Panc1 (cell line): ENCODE measurements at regions not wholly inside any gene's neighbourhood (a gene's known extent, or its start where the extent isn't known, plus 50 kb on each side); places are given as distances from the start of the nearest gene placed in this dataset.

ENCODE experiments used
- ATAC-seq: fragments of 200-7000 bp; cut with Tn5 transposase; 2 replicates; pipeline ENCODE4 v1.9.1; 2020; ENCODE audit warnings: mild to moderate bottlenecking, moderate library complexity
- BruUV-seq: library from RNA; stranded (reverse); fragments of 400-500 nt; replicated peaks from 2 replicates; lab custom pipeline; 2021; lab: Mats Ljungman, UMichigan
- CTCF ChIA-PET: fragments of 300-600 bp; sonication (Branson Sonifier 250); formaldehyde crosslinking; loops from one replicate; lab custom pipeline; 2022; ENCODE audit warnings: antibody characterized with exemption; lab: Charles Lee
- POLR2A ChIA-PET: fragments of 300-600 bp; sonication (Branson Sonifier 250); formaldehyde crosslinking; loops from one replicate; lab custom pipeline; 2022; ENCODE audit warnings: antibody characterized with exemption; lab: Charles Lee
- DNase-seq: peaks from one replicate; pipeline ENCODE4 v3.0.0-alpha.2; 2010; ENCODE audit warnings: low read depth, low spot score
- H3K27ac ChIP-seq: 2 replicates; pipeline ENCODE4 v1.5.1; 2011; ENCODE audit warnings: mild to moderate bottlenecking, low read length, inconsistent platforms
- H3K27me3 ChIP-seq: fragments of 200-500 bp; sonication (Bioruptor generic); 2 replicates; pipeline ENCODE4 v1.6.0; 2014; ENCODE audit warnings: low read length, inconsistent platforms; ENCODE audit not compliant: control insufficient read depth, insufficient read depth
- H3K36me3 ChIP-seq: fragments of 200-500 bp; sonication (Bioruptor generic); 2 replicates; pipeline ENCODE4 v1.5.1; 2014; ENCODE audit warnings: inconsistent platforms, mild to moderate bottlenecking, low read length, moderate library complexity; ENCODE audit not compliant: control insufficient read depth, insufficient read depth
- H3K4me1 ChIP-seq: 2 replicates; pipeline ENCODE4 v1.5.1; 2011; ENCODE audit warnings: inconsistent platforms, mild to moderate bottlenecking, low read length, moderate library complexity; ENCODE audit not compliant: control insufficient read depth, insufficient read depth
- H3K4me3 ChIP-seq, 2 experiments: 2 replicates each; pipeline ENCODE4 v1.5.1; 2011 to 2012; ENCODE audit warnings: low read depth in 2 of 2, low read length in 2 of 2, mild to moderate bottlenecking in 2 of 2, inconsistent platforms in 1 of 2, moderate library complexity in 1 of 2
- H3K9me3 ChIP-seq: fragments of 200-500 bp; sonication (Bioruptor generic); 2 replicates; pipeline ENCODE4 v1.5.1; 2014; ENCODE audit warnings: low read depth, mild to moderate bottlenecking, inconsistent platforms, low read length, moderate library complexity; ENCODE audit not compliant: control insufficient read depth, insufficient read depth
- POLR2AphosphoS5 ChIP-seq: IDR thresholded peaks from 2 replicates; pipeline ENCODE4 v1.6.1; 2012; ENCODE audit warnings: mild to moderate bottlenecking, low read depth, low read length, moderate library complexity
- SIN3A ChIP-seq: IDR thresholded peaks from 2 replicates; pipeline ENCODE4 v1.6.1; 2012; ENCODE audit warnings: low read depth, mild to moderate bottlenecking, low read length, moderate library complexity, borderline replicate concordance; ENCODE audit not compliant: insufficient read depth
- TCF7L2 ChIP-seq: IDR thresholded peaks from 2 replicates; pipeline ENCODE4 v1.6.1; 2011; ENCODE audit warnings: mild to moderate bottlenecking, low read depth, low read length, inconsistent platforms
- in situ Hi-C: cut with HindIII; loops from 2 replicates; pipeline ENCODE4 v1.10.0; 2016; ENCODE audit warnings: low sequenced_read_pairs, low pct_unique_long_range_greater_than_20kb
- intact Hi-C: fragments of 100-400 bp; cut with micrococcal nuclease; formaldehyde crosslinking; loops from one replicate; pipeline ENCODE4 v1.10.0; 2022; ENCODE audit not compliant: unreplicated experiment
- TF ChIP-seq, protein P1 (sequence below): fragments of 450-650 bp; IDR thresholded peaks from 2 replicates; pipeline ENCODE4 v1.5.1; 2017; ENCODE audit warnings: mild to moderate bottlenecking
- TF ChIP-seq, protein P2 (sequence below), 2 experiments: IDR thresholded peaks; 2 replicates each; pipeline ENCODE4 v1.6.1; 2011 to 2012; ENCODE audit warnings: low read depth in 2 of 2, control low read depth in 1 of 2, low read length in 1 of 2, mild to moderate bottlenecking in 1 of 2, moderate library complexity in 1 of 2; ENCODE audit not compliant: insufficient read depth in 1 of 2

DNA sequence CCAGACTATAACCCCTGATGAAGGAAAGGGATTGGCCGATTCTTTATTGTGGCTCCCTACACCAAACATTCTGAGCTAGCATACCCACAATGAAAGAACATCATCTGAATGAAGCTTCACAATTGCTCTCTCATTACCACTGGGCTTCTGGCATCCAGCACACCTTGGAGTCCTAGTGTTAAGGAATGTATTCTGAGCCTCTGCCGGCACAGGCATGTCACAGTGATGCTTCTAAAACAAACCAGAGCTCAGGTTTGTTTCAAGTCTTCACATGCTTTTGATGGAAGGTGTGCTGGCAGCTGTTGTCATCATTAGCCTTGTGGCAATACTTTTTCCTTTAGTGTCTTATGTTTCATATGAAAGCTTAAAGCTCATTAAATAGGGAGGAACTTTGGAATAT, 76.3 kb upstream of the RBBP8 start:
- H3K36me3 ChIP-seq: no peaks in the 10 kb centered on the region
- TF ChIP-seq SIN3A (no peak), TCF7L2 (no peak), POLR2AphosphoS5 (no peak)
- TF ChIP-seq, protein P1, sequence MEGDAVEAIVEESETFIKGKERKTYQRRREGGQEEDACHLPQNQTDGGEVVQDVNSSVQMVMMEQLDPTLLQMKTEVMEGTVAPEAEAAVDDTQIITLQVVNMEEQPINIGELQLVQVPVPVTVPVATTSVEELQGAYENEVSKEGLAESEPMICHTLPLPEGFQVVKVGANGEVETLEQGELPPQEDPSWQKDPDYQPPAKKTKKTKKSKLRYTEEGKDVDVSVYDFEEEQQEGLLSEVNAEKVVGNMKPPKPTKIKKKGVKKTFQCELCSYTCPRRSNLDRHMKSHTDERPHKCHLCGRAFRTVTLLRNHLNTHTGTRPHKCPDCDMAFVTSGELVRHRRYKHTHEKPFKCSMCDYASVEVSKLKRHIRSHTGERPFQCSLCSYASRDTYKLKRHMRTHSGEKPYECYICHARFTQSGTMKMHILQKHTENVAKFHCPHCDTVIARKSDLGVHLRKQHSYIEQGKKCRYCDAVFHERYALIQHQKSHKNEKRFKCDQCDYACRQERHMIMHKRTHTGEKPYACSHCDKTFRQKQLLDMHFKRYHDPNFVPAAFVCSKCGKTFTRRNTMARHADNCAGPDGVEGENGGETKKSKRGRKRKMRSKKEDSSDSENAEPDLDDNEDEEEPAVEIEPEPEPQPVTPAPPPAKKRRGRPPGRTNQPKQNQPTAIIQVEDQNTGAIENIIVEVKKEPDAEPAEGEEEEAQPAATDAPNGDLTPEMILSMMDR: no peak
- TF ChIP-seq, protein P2, sequence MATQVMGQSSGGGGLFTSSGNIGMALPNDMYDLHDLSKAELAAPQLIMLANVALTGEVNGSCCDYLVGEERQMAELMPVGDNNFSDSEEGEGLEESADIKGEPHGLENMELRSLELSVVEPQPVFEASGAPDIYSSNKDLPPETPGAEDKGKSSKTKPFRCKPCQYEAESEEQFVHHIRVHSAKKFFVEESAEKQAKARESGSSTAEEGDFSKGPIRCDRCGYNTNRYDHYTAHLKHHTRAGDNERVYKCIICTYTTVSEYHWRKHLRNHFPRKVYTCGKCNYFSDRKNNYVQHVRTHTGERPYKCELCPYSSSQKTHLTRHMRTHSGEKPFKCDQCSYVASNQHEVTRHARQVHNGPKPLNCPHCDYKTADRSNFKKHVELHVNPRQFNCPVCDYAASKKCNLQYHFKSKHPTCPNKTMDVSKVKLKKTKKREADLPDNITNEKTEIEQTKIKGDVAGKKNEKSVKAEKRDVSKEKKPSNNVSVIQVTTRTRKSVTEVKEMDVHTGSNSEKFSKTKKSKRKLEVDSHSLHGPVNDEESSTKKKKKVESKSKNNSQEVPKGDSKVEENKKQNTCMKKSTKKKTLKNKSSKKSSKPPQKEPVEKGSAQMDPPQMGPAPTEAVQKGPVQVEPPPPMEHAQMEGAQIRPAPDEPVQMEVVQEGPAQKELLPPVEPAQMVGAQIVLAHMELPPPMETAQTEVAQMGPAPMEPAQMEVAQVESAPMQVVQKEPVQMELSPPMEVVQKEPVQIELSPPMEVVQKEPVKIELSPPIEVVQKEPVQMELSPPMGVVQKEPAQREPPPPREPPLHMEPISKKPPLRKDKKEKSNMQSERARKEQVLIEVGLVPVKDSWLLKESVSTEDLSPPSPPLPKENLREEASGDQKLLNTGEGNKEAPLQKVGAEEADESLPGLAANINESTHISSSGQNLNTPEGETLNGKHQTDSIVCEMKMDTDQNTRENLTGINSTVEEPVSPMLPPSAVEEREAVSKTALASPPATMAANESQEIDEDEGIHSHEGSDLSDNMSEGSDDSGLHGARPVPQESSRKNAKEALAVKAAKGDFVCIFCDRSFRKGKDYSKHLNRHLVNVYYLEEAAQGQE (IDR thresholded peaks at IDR 0.05; ENCODE audit: insufficient read depth in 1 of 2, low read depth in 2 of 2, low read length in 1 of 2): no peak
- CTCF ChIA-PET: no interaction called here
- H3K27me3 ChIP-seq: peaks cover 6% of the 10 kb centered on the region; the same call in 1 of the 2 replicates
- no peak overlapping the region for H3K27ac ChIP-seq
- no peak for DNase-seq
- no peak overlapping the region for H3K4me3 ChIP-seq
- BruUV-seq: no TSS peak
- no peaks in the 10 kb centered on the region for H3K9me3 ChIP-seq
- intact Hi-C loops: no loop called here
- POLR2A ChIA-PET: interaction anchor here (0.6 kb wide), 2 partner anchors 18 to 41 kb away, joined by 3 to 6 read pairs; no protein-coding TSS in a partner anchor
- no peaks in the 10 kb centered on the region for H3K4me1 ChIP-seq
- no peak for ATAC-seq
- in situ Hi-C loops: no loop called here

DNA sequence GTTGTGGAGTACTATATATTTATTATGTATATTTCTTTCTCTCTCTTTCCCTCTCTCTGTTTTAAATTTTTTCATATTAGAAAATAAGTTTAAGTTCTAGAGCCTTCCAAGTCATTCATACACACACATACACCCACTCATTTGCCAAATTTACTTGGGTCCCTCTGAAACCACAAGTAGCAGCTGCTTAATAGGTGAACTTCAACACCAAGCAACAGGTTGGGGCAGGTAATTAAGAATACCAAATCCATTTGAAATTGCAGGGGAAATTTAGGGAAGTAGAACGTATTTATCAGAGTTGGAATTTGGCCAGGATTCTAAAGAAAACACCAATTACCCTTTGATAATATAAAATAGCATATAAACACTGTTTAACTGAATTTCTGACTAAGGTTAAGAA, 75.0 kb upstream of the RBBP8 start:
- DNase-seq: no peak
- Histone ChIP-seq H3K4me3 (no peak overlapping the region), H3K27ac (no peak overlapping the region), H3K4me1 (no peaks in the 10 kb centered on the region), H3K27me3 (peaks cover 5% of the 10 kb centered on the region; the same call in 1 of the 2 replicates), H3K9me3 (no peaks in the 10 kb centered on the region), H3K36me3 (no peaks in the 10 kb centered on the region)
- POLR2A ChIA-PET: no interaction called here
- intact Hi-C loops (no loop called here), in situ Hi-C loops (no loop called here)
- TF ChIP-seq TCF7L2 (no peak), SIN3A (no peak), POLR2AphosphoS5 (no peak)
- TF ChIP-seq, protein P1: no peak
- TF ChIP-seq, protein P2 (IDR thresholded peaks at IDR 0.05; ENCODE audit: insufficient read depth in 1 of 2, low read depth in 2 of 2, low read length in 1 of 2): no peak
- no peak for ATAC-seq
- BruUV-seq: no TSS peak
- CTCF ChIA-PET: no interaction called here
